GM21423 (cell line): ENCODE measurements at regions not wholly inside any gene's neighbourhood (a gene's known extent, or its start where the extent isn't known, plus 50 kb on each side); places are given as distances from the start of the nearest gene placed in this dataset.
"Not testable (repeated sequence)": the region's sequence is repeated elsewhere in the genome, so short reads cannot be mapped to it uniquely, and the experiment has no call there.

ENCODE experiments used
- ATAC-seq: cut with Tn5 transposase; IDR thresholded peaks from one replicate; pipeline ENCODE4 v1.9.1; 2021; ENCODE audit warnings: mild to moderate bottlenecking, moderate library complexity; ENCODE audit not compliant: unreplicated experiment

DNA sequence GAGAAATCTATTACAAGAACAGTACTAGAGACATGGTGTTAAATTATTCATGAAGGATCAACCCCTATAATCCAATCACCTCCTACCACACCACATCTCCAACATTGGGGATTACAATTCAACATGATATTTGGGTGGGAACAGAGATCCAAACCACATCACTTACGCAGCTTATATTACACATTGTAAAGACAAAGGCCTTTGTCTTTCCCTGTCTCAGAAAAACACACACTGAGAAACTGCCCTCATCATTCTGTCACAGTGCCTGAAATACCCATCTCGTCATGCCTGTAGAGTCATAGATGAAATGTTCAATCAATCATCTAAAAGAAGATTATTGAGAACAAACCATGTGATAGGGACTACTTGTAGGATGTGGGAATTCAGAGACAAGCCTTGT is 558.8 kb upstream of the GRIA3 start:
- no peak for ATAC-seq

DNA sequence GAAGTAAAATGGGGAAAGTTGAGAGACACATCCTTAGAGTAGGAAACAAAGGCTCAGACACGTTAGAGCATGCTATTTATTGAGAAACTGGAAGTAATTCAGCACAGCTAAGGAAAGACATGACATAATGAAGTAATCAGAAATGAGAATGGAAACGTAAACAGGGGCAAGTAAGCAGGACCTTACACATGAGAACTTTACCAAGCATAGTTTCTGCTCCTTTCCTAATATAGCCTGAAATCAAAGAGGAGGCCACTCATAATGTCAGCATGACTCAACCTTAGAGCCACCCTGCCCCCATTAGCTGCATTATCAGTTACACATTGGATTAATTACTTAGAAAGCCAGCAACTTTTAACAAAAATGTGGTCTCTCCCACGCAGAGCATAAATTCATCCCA is 558.3 kb upstream of the GRIA3 start:
- no peak for ATAC-seq

DNA sequence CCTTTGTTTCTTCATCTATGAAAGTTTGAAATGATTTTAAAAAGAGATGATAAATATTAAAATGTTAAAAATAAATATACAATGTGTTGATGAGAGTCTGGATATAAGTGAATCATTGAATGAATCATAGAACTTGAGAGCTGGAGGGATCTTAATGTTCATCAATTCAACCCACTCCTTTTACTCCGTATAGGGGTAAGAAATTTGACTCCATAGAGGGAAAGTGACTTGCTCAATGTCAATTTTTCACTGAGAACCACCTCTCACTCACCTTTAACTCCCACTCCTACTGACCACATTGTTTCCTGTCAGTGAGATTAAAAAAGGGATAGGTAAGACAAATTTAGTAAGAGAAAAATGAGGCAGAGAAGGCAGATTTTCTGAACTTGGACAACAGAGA is 557.2 kb upstream of the GRIA3 start:
- ATAC-seq: no peak

DNA sequence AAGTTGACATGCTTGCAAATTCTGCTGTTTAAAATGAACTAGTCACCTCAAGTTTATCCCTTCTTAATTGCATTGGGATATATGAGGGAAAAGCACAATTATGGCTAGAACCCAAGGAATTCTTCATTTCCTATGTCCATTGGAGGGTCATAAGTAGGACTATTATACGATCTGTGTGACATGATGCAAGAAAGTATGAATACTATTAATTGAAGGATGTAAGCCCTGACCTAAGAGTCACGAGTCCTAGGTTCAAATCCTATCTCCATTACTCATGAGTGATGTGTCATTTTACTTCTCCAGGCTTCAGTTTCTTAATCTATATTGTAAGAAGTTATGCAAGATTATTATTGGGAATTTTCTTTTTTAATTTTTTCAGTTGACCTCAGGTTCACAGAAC is 542.9 kb upstream of the GRIA3 start:
- ATAC-seq: no peak

DNA sequence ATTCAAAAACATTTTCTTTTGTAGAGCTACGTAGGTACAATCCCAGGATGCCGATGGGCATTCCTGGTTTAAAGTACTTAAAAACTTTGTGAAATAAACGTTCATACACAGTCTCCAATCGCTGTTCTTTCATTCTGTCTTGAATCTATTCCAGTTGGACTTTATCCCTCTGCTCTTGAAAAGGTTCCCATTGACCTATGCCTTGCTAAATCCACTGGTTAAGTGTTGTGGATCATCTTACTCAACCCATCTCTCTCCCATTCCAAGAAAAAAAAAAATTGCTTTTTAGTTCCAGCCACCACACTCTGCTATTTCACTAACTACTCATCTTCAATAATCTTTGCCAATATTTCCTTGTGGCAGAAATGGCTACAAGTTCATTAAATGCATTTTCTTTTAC is 542.3 kb upstream of the GRIA3 start:
- no peak for ATAC-seq

DNA sequence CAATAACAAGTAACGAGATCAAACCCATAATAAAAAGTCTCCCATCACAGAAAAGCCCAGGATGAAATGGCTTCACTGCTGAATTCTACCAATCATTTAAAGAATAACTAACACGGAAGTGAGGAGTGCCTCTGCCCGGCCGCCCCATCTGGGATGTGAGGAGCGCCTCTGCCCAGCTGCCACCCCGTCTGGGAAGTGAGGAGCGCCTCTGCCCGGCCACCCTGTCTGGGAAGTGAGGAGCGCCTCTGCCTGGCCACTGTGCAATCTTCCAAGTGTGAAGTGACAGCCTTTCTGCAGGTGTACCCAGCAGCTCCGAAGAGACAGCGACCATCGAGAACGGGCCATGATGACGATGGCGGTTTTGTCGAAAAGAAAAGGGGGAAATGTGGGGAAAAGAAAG is 528.8 kb upstream of the GRIA3 start:
- not testable (repeated sequence) for ATAC-seq

DNA sequence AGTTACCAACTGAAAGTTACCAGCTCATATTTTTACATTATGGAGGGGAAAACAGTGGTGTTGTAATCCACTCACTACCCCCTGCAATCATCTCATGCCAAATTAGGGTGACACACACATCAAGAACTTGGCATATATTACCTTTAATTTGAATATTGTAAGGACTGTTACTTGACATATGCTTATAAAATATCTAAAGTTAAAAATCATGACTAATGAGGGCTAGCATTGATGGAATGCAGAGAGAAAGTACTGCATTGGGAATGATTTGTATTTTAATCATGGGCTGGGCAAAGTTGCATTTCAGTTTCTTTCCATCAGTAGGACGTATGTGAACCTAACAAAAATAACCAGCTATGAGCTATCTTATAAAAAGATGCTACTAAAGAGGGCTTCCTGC is 517.5 kb upstream of the GRIA3 start:
- no peak for ATAC-seq

DNA sequence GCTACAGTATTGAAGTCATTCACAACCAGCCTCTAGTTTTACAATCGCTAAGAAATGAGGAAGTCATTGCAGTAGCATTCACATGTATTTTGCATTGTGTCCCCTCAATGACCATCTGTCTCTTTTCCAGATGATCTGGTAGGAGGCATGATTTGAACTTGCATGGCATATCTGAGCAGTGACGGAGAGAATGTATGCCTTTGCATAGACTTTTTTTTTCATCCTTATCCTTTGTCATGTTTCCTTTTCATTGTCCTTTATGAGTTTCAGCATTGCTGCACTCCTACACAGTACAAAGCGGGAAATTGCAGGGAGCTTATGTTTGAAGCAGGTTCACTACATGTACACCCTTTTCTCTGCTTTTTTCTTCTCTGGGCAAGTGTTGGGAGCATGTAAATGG is 516.4 kb upstream of the GRIA3 start:
- ATAC-seq: no peak

DNA sequence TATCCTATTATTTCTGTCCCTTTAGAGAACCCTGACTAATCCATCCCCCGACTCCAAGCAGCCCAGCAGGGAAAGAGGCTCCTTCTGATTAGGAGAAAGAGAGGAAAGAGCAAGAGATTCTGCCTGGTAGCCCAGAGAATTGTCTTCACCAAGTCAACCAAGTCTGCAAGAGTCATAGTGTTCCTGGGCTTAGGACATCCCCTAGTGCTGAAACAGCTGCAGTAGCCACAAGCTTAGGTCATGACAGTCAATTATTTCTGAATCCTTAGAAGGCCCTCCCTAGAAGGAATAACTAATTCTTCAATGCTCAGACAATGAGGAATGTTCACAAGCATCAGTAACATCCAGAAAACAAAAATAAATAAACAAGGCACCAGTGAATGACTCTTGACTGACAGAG is 480.3 kb upstream of the GRIA3 start:
- no peak for ATAC-seq

DNA sequence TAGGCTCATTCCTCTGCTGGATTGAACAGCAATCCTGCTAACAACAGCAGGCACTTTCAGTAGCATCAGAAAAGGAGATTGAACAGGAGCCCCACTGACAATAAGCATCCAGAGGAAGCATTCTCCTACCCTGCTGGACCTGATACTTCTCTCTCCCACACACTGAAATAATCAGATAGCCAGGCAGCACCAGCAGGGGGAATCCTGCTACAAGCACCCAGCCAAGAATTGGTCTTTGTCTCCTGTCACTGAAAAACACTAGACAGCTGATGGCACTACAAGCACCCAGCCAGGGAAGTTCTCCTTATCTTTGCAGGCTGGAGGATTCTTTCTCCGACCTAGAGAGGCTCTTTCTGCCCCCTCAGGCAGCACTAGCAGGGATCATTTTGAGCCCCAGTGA is 444.3 kb upstream of the GRIA3 start:
- no peak for ATAC-seq

DNA sequence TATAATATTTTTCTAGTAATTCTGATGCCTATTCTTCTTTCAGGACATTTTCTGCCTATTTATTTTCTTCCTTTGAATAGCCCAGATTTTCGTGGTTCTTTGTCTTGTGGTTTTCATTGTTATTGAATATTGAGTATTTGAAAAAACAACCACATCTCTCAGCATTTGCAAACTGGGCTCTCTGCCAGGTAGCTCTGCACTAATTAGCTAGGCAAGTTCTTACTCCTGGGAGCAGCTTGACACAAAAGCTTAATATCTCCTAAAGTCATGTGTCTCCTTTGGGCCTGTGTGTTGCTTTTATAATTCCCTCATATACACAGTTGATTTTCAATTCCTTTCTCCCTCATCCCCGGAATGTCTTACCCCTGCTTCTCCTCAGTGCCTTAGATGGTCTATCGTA is 413.5 kb upstream of the GRIA3 start:
- no peak for ATAC-seq

DNA sequence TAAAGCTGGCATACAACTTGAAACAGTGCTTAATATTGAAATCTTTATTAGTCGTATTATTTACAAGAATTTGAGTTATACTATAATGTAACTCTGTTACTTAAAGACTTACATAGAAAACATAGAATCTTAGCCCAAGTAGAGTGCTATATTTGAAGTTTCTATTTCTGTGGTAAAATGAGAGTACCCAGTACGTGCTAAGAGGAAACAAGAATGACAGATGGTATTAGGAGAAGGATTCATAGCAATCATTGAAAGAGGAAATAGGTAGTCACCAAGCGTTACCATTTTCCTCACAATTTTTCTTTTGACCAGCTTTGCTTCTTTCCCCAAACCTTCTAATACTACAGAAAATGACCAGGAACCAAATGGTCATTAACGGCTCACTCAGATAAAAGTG is 412.1 kb upstream of the GRIA3 start:
- ATAC-seq: no peak

DNA sequence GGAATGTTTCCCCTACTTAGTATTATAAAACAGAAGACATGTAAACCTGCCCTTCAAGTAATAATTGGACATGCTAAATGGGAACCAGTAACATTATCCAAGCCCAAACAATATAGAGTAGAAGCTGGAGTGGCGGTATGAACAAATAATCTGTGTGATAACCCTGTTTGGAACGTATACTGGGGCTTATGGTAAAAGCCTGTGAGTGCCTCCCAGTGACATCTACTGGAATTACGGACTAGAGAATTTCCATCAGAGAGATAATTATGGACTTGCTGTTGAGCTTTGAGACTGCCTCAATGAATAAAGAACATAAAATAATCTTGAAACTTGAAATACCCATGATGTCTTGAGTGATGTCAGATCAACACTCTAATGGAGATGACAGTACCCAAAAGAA is 406.3 kb upstream of the GRIA3 start:
- no peak for ATAC-seq

DNA sequence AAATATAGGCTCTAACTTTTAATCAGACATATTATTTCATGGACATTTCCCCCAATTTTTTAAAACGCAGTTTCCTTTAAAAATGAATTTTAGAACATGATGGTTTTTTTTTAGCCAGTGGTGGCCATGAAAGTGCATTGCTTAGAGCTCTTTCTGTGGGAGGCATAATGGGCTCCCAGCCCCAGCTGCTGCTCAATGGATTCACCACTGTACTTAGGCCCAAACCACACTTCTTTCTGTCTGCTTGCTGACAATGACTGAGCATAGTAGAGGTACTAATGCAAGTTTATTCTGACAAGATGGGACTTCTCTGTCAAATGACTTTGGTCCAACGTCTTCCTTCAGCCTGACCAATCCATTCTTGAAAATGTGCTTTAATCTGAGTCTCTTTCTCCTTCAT is 400.2 kb upstream of the GRIA3 start:
- no peak for ATAC-seq

DNA sequence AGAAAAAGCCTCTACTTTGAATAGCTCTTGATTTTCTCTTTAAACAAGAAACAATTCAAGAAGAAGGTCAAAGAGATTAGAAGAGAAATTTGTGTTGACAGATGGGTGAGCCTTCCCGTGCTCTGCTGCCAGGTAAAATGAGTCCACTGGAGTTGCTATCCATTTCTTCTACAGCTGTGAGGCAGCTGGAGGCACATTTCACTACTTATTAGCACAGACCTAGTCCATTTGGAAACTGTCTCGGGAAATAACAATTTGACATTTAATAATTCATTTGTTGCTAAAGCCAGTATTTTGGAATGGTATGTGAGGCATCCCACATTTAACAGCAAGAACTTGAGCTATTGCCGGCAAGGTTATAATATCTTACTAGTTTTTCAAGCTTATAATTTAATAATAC is 396.8 kb upstream of the GRIA3 start:
- ATAC-seq: no peak

DNA sequence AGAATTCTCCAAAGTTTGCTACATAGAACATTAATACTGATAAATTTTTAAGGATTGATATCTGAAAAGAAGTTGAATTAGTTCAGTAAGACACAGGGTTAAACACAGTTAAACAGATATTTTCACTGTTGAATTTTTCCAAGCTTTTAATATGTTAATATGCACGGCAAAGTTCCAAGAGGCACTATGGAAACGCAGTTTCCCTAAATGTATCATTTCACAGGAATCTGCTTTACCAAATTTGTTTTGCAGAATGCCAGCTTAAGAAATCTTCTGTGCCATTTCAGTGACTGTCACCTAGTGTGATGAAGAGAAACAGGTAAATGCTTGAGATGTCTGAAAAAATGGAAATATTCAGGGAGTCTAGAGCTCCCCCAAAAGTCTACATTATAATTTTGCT is 395.9 kb upstream of the GRIA3 start:
- ATAC-seq: no peak

DNA sequence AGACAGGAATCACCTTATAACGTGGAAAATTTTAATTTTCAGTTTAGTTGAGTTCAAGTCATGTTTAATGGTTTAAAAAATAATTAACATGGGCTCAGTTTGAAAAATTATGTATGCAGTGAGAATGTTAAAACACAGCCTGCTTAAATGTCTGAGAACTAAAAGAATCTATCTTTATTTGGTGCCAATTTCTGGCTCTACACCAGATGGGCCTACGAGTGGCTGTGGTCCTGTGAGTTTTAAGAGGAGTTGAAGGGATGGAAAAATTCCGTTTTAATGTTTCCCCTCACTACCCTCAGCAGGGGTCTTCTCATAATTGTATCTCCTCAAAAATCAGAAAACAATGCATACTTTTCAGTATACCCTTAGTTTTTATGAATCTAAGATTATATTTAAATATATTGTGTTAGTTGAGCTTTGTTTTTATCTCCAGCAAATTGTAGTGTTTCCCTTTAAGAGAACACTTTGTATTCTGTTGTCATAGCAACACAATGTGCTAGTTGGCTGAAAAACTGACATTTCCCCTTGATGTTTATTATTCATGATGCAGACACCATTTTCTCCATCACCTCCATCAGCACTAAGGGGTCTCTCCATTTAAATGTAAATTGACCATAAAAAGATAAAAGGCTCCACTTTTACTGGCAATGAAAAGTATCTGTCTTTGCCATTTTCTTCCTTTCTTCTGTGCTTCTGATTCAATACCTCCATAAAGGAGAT is 393.5 kb upstream of the GRIA3 start:
- ATAC-seq: no peak

DNA sequence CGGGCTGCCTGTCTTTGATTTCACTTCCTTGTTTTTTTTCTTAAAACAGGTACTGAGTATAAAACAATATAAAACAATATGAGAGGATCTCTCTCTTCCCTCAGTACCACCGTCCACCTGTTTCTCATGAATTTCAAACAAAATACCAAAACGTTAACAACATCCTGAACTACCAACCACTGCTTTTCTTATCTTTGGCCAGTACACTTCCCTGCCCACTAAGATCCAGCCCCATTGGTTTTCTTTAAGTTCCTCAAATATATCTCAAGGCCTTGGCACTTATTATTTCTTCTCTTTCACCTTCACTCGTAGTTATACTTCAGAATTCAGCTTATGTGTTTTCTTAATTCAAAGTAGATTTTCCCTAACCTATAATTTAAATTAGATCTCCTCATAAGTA is 370.2 kb upstream of the GRIA3 start:
- no peak for ATAC-seq

DNA sequence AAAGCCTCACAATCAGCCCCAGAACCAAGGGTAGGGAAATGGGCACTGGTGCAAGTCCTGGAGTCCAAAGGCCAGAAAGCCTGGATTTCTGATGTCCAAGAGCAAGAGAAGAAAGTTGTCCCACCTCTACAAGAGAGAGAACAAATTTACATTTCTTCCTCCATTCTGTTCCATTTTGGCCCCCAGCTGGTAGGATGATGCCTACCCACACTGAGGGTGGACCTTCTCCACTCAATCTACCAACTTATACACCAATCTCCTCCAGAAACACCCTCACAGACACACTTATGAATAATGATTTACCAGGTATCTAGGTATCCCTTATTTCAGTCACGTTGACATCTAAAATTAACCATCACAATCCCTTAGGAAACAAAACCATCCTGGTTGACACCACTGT is 367.8 kb upstream of the GRIA3 start:
- ATAC-seq: no peak

DNA sequence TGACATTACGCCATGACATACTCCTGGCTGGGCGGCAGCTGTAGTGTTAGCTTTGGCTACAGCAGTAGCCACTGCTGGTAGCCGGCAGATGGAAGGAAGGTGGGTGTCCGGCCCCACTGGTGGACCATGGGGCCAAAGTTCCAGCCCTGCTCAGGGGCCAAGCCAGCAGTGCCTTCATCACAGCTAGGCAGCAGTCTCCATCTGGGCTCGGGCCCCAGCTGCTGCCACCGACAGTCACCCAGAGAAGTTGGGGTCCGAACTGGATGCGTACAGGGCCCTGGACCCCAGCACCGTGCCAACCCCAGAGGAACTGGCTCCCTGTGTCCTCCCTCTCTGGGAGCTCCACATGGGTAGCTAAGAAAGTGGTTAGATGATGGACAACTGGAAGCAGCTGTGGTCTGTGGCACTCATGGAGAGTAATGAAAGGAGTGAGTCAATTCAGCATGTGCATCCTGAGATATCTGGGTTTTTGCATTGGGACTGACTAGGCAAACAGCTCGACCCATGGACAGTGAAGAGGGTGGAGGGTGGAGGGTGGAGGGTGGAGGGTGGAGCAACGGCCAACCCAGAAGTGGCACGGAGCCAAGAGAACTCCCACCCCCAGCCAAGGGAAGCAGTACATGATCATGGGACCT is 366.6 kb upstream of the GRIA3 start:
- ATAC-seq: no peak

DNA sequence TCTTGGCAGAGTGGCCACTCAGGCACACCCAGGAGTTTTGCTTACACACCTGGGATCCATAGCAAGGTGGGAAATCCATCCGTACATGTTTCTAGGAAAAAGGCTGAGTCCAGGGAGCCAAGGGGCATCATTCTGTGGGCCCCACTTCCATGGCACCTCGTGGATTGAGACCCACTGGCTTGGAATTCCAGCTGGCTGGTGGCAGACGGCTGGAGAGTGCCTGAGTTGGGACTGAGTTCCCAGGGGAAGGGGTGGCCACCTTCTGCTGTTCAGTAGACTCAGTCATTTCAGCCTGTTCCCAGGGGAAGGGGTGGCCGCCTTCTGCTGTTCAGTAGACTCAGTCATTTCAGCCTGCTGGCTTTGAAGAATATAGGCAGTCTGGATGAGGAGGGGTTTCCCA is 366.0 kb upstream of the GRIA3 start:
- no peak for ATAC-seq

DNA sequence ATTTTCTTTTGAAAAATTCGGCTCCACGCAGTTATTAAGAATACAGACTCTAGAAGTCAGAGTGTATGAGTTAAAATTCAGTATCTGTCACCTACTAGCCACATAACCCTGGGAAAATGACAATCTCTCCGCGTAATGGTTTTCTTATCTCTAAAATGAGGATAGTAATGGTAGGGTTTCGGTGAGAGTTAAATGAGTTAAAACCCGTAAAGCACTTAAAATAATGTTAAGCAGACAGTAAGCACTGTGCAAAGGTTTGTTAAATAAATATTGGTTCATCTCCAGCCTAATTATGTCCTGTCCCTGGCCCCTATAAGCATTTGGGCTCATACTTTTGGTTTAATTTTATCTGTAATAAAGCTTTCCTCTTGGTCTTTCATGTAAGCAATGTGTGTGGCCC is 350.8 kb upstream of the GRIA3 start:
- no peak for ATAC-seq

DNA sequence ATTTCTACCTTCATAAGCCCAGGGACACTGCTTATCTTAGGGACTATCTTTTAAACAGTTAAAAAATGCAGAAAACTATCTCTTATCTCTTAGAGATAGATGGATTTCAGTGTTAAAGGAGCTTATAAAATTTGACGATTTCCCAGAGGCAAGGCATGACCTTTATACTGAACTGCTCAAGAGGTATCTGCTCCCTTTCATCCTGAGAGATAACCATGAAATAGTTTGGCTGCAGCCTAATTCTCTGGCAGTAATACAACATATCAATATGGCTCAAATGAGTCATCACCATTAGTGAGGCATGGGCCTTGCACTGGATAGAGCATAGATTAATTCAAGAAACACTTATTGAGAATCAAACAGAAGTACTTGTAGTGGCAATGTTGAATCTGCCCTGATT is 348.2 kb upstream of the GRIA3 start:
- no peak for ATAC-seq
